Erythroblast (primary cell): ENCODE measurements at regions not wholly inside any gene's neighbourhood (a gene's known extent, or its start where the extent isn't known, plus 50 kb on each side); places are given as distances from the start of the nearest gene placed in this dataset.

Experiments
- GATA1 ChIP-seq: IDR thresholded peaks from 2 replicates; pipeline ENCODE4 v1.6.1; 2011; ENCODE audit warnings: low read depth, mild to moderate bottlenecking, control low read depth, low read length, moderate library complexity
- POLR2A ChIP-seq: IDR thresholded peaks from 2 replicates; pipeline ENCODE4 v1.6.1; 2011; ENCODE audit warnings: mild to moderate bottlenecking, low read length

GRCh38 chr2:187644486-187644885, 90.3 kb upstream of the TFPI start:
- TF ChIP-seq POLR2A (no peak), GATA1 (no peak)
